Stimulated activated CD8-positive, alpha-beta memory T cell treated with anti-CD3 and anti-CD28 coated beads, Interleukin-12 subunit alpha, Interleukin-12 subunit beta, amount 100 ng/mL, for 24 hours (primary cell): ENCODE measurements at regions not wholly inside any gene's neighbourhood (a gene's known extent, or its start where the extent isn't known, plus 50 kb on each side); places are given as distances from the start of the nearest gene placed in this dataset.

Experiments used
- DNase-seq: peaks from one replicate; pipeline ENCODE4 v3.0.0-alpha.2; 2020; ENCODE audit errors: extremely low read depth

DNA sequence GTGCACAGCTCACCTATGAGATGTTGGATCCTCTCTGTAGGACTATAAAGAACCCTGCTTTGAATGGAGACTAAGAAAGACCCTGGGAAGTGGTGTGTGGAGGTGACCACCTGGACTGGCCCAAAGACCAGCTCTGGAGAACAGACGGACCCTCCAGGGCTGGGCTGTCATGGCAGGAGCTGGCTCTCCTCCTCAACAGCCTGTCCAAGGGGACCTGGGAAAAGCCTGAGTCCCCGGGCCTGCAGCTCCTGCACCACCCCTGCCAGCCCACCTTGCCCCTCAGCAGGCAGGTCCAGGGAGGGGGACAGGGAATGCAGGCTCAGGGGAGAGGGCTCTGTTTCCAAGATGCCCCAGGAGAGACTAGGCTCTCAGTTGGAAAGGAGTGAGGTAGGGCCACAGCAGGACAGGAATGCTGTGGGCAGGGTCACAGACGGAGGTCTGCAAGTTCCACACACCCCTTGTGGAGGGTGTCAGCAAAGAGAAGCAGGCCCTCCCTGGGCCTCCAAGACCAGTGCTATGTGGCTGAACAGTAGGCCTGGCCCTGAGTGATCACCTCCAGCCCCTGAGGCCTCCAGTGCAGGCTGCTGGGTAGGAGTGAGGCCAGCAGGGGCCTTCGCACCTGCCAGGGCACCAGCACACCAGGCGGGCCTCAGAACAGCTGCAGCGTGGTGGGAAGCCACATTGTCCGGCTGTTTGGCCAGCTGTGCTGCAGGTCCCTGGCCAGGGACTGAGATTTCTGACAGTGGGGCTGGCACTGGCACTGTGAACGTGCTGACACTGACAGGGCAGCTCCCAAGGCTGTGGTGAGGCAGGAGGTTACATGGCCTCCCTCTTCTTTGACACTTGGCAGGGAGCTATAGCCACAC lies 86.4 kb upstream of the OTOS start:
- no peak for DNase-seq

DNA sequence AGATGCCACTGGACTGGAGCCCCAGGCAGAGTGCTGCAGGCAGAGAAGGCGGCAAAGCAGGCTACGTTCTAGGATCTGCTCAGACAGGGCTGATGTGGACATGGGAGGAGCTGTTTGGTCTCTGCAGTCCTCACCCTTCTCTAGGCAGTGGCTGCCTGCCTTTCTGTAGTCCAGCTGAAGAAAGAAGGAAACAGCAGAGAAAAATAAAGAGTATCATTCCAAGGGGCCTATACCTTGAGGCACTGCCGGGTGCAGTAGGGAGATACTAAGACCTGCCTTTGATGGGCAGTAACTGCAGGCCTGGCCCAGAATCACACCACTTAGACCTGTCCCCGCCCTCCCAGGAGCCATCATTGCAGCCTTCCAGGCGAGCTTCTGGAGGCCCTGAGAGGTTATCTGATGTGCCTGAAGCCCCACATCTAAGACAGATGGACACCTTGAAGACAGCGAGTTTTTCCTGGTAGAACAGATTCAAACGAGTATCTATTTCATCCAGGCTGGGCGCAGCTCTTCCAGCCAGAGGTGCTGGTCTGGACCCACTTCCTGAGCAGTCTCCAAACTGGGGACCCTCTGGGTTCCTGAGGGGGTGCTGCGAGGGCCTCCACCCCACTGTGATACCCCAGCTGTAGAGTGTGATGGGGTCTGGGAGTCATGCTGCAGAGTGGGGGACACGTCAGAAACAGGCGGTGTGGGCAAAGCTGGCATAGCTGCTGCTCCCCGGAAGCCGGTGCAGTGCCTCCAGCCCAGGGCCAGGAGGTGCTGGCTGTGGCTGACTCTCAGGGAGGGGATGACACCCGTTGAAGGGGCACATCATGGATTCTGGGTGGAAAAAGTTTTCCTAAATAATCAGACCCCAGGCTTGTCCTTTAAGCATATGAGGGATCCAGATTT lies 87.3 kb upstream of the OTOS start:
- DNase-seq, result no peak

DNA sequence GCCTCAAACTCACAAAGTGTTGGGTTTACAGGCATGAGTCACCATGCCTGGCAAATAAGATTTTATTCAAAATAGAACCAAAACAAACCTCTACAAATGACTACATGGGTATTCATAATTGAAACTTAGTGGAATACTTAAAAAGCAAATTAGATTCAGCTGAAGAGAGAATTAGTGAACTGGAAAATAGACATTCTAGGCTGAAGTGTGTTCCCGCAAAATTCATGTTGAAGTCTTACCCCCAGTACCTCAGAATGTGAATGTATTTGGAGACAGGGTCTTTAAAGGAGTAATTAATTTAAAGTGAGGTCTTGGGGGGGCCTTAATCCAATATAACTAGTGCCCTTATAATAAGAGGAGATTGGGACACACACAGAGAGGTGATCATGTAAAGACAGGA lies 88.5 kb upstream of the OTOS start:
- DNase-seq, result no peak

DNA sequence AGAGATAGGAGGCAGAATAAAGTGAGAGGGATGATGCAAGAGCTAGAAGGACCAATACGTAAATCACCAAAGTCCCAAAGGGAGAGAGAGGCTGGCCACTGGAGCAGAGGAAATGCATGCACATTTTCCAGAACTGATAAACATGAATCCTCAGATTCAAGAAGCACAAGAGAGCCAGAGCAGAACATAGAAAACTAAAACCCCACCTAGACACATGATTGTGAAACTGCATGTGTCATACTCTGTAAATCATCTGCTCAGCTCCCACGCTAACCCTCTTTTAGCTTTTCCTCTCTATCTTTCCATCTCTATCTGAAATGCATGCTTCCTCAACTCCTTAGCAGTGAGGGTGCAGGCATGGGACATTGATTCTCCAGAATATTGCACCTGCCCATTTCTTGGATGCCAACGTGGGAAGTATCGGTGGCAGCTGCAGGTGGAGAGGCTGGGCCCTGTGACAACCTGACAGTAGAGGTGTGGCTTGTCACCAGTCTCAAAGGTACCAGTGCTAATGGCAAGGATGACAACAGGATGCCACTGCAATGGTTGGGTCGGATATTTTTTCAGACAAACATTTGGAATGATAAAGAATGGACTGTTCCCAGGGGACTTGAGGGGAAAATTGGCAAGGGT lies 89.3 kb upstream of the OTOS start:
- no peak for DNase-seq

DNA sequence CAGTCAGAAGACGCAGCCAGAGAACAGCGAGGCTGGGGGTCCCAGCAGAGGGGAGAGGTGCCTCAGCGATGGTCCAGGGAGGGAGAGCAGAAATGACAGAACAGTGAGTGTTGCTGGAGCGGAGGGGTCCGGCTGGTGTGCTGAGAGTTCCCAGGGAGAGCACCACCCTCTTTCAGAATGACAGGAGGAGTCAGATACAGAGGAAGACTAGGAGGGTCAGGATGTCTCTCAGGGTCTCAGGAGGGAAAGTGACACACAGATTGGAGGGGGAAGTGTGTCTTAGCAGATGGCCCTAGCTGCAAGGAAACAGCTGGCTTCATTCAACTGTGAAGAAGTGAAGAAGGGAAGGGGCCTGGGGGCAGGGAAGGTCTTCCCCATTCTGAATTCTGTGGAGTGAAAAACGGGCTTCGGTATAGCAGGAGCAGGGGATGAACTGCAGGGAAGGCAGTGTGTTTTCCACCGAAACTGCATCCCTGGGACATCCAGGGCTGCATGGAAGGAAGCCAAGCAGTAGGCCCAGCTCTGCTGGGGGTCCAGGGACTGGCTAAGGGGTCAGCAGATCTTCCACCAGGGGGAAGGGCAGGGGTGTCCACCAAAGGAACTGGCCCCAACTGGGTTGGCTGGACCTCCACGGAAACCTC lies 90.0 kb upstream of the OTOS start:
- no peak for DNase-seq

DNA sequence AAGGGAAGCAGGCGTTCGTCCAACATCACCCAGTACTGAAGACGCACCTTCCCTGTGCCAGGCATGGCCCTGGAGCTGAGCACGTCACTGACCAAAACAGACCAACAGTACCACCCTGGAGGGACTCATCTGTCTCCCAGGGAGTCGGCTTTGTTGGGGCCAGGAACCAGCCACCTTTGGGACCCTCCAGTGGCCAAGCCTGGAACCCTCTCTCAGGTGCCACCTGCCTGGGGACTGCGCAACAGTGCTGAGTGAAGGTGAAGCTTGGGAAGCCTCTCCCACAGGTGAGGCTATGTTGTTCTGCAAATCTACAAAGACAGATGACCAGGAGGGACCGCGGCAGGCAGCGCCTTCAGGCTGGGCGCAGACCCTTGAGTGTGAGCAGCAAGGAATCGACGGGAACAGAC lies 91.4 kb upstream of the OTOS start:
- DNase-seq, result no peak

DNA sequence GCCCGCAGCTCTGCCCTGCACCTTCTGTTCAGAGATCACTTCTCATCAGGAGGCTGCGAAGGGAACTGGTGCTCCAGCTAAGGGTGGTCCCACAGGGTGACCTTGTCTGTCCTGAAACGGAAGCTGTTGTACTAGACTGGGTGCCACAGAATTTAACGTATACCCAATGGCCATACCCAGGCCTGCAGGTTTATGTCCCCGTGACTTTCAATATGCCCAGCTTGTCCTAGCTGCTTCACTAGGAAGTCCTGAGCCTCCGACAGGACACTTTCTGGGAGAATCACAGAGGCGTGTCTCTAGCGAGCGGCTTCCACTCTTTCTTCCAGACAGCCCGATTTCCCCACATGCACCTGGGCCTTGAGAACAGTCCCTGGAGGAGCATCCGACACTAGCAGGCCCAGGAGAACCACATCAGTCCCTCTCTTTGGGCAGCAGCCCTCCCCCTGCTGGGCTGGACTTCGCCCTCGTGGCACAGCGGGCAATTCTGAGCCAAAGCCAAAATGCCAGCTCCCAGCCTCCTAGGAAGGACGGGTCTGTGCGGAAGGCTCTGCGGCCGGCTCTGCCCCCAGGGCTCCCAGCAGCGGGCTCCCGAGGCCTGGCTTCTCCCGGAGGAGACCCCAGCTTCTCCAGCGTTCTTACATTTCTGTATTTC lies 91.9 kb upstream of the OTOS start:
- no peak for DNase-seq

DNA sequence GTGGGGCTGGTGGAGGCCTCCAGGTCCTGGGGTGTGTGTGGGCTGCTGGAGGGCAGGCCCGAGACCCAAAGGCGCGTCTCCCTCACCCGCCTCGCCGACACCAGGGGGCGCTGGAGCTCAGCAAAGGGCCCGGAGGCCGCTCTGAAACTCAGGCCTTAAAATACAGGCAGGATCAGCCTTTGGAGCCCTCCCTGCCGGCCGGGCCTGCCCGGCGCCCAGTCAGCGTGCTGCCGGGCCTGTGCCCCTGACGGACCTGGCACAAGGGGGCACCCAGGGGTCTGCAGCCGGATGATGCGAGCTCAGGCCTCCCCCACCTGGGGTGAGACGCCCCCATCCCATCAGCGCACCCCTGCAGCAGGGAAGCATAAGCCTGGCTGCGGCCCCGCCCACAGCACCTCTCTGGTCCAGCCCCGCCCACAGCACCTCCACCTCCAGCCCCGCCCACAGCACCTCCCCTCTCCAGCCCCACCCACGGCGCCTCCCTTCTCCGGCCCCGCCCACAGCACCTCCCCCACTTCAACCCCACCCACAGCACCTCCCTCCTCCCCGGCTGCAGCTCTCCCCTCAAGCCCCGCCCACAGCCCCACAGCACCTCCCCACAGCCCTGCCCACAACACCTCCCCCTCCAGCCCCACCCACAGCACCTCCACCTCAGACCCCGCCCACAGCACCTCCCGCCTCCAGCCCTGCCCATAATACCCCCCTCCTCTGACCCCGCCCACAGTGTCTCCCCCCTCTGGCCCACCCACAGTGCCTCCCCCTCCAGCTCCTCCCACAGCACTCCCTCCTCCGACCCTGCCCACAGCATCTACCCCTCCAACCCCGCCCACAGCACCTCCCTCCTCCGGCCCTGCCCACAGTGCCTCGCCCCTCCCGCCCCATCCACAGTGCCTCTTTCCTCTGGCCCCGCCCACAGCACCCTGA lies 92.8 kb upstream of the OTOS start:
- peak; percentile 28 for DNase-seq

DNA sequence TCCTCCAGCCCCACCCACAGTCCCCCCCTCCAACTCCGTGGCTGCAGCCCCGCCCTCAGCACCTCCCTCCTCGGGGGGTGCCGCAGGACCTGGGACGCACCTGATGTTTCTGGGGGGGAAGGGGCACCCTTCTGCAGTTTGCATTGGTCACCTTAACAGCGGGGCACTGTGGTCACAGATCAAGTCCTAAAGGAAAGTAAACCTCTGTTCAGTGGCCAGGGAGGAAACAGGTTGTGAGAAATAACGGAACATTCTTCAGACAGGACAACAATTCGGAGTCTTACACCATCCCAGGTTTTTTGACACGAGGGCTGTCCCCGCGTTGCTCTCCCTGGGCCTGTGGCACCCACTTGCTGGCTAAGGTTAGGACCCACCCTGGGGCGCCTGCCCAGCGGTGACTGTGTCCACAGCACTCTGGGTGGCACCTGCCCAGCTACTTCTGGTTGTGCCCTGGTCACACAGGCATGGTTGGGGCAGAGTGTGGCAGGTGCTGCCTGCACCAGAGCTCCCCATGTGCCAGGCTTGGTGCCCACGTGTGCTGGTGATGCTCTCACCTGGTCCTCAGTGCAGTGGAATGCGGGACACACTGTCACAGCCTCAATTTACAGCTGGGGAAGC lies 93.5 kb upstream of the OTOS start:
- DNase-seq, result no peak

DNA sequence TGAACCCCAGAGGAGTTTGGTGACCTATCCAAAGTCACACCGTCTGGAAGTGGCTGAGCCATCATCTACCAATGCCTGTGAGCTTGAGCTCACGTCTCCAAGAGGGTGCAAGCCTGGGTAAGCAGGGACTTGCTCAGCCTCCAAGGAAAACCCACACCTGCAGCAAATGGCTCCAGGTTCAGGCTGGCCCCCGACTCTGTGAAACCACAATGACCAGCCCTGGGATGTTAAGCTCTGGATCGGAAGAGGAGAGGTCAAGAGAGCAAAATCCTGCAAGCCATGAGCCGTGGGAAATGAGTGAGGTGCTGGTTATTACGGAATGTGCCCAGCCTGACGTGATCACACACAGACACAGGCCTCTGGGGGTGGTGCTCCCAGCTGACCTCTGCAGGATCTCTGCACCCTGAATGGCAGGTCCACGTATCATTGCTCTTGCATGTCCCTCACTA lies 94.1 kb upstream of the OTOS start:
- DNase-seq, result no peak

DNA sequence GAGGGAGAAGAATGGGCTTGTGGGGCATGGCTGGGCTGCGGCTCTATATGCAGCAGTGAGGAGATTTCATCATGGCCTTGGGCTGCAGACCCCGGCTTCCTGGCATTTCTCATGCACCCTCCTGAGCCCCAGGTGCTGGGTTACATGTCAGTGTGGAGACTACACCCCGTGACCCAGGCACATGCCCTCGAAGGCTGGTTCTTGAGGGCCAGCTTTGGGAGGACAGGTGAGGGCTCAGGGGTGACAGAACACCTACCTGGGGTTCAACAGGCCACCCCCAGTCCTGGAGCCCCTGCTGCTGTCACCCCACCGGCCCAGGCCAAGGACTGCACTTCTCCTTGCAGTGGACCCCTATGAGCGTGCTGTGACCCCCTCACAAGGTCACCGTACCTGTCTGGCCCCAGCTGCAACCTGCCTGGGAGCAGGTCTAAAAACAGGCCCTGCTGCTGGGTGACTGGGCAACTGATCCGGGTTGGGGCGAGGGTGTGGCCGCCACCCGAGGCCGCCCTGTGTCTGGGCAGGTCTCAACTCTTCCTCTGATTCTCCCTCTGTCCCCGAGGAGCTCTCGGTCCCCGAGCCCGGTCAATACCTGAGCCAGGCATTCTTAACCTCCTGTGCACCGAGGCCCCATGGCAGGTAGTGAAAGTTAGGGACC lies 94.8 kb upstream of the OTOS start:
- no peak for DNase-seq

DNA sequence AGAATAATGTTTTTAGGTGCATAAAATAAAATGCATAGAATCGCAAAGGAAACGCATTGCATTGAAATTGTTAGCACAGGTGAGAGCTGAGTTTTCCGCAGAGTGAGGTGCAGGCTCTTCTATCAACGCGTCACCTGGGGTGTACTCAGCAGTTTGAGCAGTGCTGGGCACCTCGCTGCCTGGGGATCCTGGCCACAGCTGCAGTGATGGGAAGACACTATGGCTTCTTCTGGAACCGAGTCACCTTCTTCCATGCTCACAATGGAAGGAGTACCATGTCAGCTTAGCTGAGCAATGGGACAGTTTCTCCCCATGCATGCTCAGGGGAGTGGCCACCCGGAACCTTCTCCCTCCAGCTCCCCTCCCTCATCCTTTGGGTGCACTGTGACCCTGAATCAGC lies 95.4 kb upstream of the OTOS start:
- DNase-seq, result no peak

DNA sequence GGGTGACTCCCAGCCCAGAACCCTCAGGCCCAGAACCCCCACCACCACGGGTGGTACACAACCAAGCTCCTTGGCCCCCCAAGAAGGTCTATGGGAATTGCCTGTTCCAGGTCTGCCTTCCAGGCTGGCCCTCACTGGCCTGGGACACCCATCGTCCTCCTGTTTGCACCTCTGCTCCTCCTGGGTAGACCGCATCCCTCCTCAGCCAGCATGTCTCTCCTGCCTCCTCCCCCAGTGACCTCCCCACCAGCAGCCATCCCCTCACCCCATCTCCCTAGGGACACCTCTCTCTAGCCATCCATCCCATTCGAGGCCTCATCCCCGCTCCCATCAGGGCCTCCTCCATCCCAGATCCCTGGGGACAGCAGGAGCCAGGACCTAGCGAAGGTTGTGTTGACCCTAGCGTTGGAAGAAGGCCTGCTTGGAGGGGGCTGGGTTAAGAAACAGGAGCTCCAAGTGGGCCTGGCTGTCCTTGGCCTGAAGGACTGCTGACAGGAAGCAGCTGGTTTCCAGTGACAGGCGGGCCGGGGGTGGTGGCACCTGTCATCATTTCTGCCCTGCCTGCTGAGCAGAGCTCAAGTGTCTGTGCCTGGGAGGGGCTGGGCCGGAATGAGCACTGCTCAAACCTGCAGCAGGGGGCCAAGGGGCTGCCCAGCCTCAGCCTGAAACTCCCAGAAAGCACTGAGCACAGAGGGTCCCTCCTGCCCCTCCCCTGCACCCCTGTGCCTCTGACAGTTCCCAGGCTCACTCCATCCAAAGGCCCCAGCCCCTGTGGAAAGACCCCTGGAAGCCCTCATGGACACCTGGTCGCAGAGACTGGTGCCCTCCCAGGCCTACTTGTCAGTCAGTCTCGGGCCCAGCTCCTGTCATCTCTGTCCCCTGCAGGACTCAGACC lies 96.0 kb upstream of the OTOS start:
- no peak for DNase-seq

DNA sequence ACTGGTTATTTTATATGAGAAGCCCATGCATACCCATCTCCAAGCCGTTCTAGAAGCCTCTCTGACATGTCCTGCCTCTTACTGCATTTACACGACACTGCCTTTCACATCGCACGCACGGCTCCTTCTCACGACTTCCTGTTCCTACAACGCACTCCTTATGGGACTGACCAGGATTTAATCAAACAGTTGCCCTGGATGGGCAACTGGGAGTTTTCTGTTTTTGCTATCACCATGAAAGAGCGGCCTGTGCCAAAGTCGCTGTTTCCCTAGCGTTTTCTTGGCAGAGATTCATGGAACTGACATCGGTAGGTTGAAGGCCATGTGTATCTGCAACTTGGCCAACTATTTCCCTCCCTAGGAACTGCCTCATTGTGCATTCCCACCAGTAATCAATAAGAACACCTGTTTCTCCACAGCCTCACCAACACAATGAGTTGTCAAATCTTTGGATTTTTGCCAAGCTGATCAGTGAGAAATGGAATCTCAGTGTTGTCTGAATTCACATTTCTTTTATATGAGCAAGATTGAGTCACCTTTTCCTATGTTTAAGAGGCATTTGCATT lies 97.2 kb upstream of the OTOS start:
- DNase-seq, result no peak

DNA sequence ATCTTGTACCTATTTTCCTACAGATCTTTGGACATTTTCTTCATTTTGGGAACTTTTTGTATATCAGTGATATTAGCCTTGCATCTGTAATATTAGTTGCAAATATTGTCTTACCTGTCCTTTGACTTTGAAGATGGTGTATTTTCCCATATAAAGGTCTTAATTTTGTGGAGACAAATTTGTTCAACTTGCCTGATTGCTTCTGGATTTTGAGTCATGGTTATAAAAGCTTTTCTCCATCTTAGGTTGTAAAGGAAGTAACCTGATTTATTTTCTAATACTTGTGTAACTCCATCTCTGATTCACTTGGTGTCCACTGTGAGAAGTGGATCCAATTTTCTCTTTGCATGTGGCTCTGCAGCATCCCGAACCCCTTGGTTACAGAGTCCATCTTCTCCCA lies 97.7 kb upstream of the OTOS start:
- DNase-seq, result no peak

DNA sequence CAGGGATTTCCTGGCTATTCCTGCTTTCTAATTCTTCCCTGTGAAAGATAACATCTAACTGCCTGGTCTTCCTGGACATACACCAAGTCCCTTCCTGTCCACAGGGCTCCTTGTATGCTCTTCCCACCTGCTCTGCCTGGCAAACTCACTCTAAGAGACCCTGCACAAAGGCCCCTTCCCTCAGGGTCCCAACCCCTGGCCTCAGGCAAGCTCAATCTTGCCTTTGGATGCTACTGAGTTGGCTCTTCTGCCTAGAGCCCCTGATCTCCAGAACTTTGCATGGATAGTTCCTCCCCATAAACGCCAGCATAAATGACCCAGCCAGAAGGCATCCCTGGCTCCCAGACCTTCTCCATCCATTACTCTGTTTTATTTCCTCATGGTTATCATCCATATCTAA lies 98.3 kb upstream of the OTOS start:
- no peak for DNase-seq

DNA sequence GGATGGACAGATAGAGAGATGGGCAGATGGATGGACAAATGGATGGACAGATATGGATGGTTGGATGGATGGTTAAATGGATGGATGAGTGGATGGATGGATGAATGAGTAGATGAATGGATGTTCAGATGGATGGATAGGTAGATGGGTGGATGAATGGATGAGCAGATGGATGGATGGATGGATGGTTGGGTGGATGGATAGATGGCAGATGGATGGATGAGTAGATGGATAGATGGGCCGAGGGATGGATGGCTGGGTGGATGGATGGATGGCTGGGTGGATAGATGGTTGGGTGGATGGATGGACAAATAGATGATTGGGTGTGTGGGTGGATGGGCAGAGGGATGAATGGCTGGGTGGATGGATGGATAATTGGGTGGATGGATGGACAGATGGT lies 98.9 kb upstream of the OTOS start:
- no peak for DNase-seq
